T-cell (primary cell): ENCODE measurements at regions not wholly inside any gene's neighbourhood (a gene's known extent, or its start where the extent isn't known, plus 50 kb on each side); places are given as distances from the start of the nearest gene placed in this dataset.

Experiments used
- ATAC-seq, 4 experiments: fragments of 200-7000 bp in 3 of 4; fragments of 150-1000 bp in 1 of 4; cut with Tn5 transposase; replicated peaks in 1 of 4; 1 replicate in 3 of 4; 2 replicates in 1 of 4; pipeline ENCODE4 v1.10.0; 2021; ENCODE audit warnings: moderate library complexity in 3 of 4, mild to moderate bottlenecking in 2 of 4, moderate number of reproducible peaks in 1 of 4
- CTCF ChIA-PET, 2 donors: fragments of 300-600 bp; sonication (Branson Sonifier 250); formaldehyde crosslinking; loops; one replicate each; lab custom pipeline; 2022; ENCODE audit warnings: antibody characterized with exemption in 2 of 2; lab: Charles Lee
- POLR2A ChIA-PET, 2 donors: fragments of 300-600 bp; sonication (Branson Sonifier 250); formaldehyde crosslinking; loops; one replicate each; lab custom pipeline; 2022; ENCODE audit warnings: antibody characterized with exemption in 2 of 2; lab: Charles Lee
- DNase-seq, 35 experiments: peaks; one replicate each; pipeline versions ENCODE4 v3.0.0 to v3.0.0-alpha.2; 2013 to 2023
- H3K27ac ChIP-seq: one replicate; pipeline ENCODE4 v1.5.1; 2013; ENCODE audit warnings: low read length
- H3K27me3 ChIP-seq, 2 experiments: replicated peaks in 1 of 2; 1 replicate in 1 of 2; 2 replicates in 1 of 2; pipeline versions ENCODE4 v1.6.1 to v1.7.0; 2013; ENCODE audit warnings: low read length in 1 of 2, mixed read lengths in 1 of 2; ENCODE audit not compliant: control insufficient read depth in 2 of 2, insufficient read depth in 2 of 2; ENCODE audit errors: extremely low read depth in 1 of 2
- H3K36me3 ChIP-seq, 2 donors: 1 replicate in 1 of 2; 2 replicates in 1 of 2; pipeline versions ENCODE4 v1.6.1 to v1.7.0; 2013; ENCODE audit warnings: low read length in 1 of 2; ENCODE audit not compliant: control insufficient read depth in 2 of 2, insufficient read depth in 1 of 2; ENCODE audit errors: extremely low read depth in 1 of 2
- H3K4me1 ChIP-seq, 2 experiments: 1 replicate in 1 of 2; 2 replicates in 1 of 2; pipeline versions ENCODE4 v1.6.1 to v1.7.0; 2013; ENCODE audit warnings: low read length in 2 of 2, mixed read lengths in 1 of 2; ENCODE audit not compliant: insufficient read depth in 2 of 2, control insufficient read depth in 1 of 2; ENCODE audit errors: extremely low read depth in 1 of 2
- H3K4me3 ChIP-seq, 2 donors: 1 replicate in 1 of 2; 2 replicates in 1 of 2; pipeline versions ENCODE4 v1.5.1 to v1.7.0; 2013; ENCODE audit warnings: mild to moderate bottlenecking in 2 of 2, low read length in 1 of 2, moderate library complexity in 1 of 2; ENCODE audit not compliant: control insufficient read depth in 1 of 2; ENCODE audit errors: extremely low read depth in 1 of 2
- H3K9me3 ChIP-seq: 2 replicates; pipeline ENCODE4 v1.7.0; 2013
- H3K27ac Mint-ChIP-seq, 2 donors: one replicate each; pipeline ENCODE4 v1.8.0; 2020 to 2021; ENCODE audit warnings: mild to moderate bottlenecking in 2 of 2, mixed read lengths in 2 of 2
- H3K27me3 Mint-ChIP-seq, 2 donors: one replicate each; pipeline ENCODE4 v1.8.0; 2021 to 2022; ENCODE audit warnings: mixed read lengths in 2 of 2
- H3K36me3 Mint-ChIP-seq: one replicate; pipeline ENCODE4 v1.8.0; 2021; ENCODE audit warnings: mixed read lengths
- H3K4me1 Mint-ChIP-seq, 3 donors: one replicate each; pipeline ENCODE4 v1.8.0; 2020 to 2022; ENCODE audit warnings: mixed read lengths in 3 of 3, mild to moderate bottlenecking in 1 of 3
- H3K4me3 Mint-ChIP-seq, 3 donors: one replicate each; pipeline ENCODE4 v1.8.0; 2020 to 2022; ENCODE audit warnings: mild to moderate bottlenecking in 3 of 3, mixed read lengths in 3 of 3, moderate library complexity in 3 of 3
- H3K9me3 Mint-ChIP-seq, 3 donors: one replicate each; pipeline ENCODE4 v1.8.0; 2020 to 2022; ENCODE audit warnings: mixed read lengths in 3 of 3
- WGBS: methylation state at CpG from one replicate; pipeline ENCODE4 v1.1.5; 2013; ENCODE audit warnings: missing lambda C conversion rate; ENCODE audit not compliant: insufficient coverage; 5-methylcytosine and 5-hydroxymethylcytosine counted together

DNA sequence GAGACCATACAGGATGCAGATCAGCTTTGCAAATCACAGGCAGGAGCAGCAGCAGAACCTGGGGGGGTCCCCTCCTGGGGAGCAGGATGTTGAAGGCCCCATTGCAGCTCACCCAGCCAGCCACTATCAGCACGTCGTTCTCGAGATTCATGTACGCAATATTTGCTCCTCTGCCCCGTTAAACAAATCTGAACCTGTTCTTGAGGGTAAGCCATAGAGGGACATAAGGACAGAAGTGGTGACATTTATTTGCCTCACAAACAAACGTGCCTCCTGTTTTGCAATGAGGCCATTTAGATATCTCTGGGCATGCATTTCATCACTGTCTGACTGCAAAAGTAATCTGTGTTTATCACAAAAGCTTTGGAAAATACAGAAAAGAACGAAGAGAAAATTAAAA lies 87.3 kb upstream of the BAIAP2L1 start:
- CTCF ChIA-PET: no interaction called here
- Mint-ChIP-seq H3K27me3 (peaks cover 8 to 9% of the 10 kb centered on the region in 2 donors), H3K4me1 (no peaks in the 10 kb centered on the region), H3K36me3 (no peaks in the 10 kb centered on the region), H3K4me3 (no peak overlapping the region), H3K27ac (no peak overlapping the region), H3K9me3 (no peaks in the 10 kb centered on the region)
- Histone ChIP-seq H3K27ac (no peak overlapping the region), H3K36me3 (no peaks in the 10 kb centered on the region), H3K4me3 (no peak overlapping the region), H3K9me3 (no peaks in the 10 kb centered on the region), H3K27me3 (peaks cover 0 to 20% of the 10 kb centered on the region in 2 experiments), H3K4me1 (no peaks in the 10 kb centered on the region)
- DNase-seq: no peak
- WGBS: 13% methylated on average over 1 of the region's 7 CpGs
- ATAC-seq: no peak
- POLR2A ChIA-PET: no interaction called here

DNA sequence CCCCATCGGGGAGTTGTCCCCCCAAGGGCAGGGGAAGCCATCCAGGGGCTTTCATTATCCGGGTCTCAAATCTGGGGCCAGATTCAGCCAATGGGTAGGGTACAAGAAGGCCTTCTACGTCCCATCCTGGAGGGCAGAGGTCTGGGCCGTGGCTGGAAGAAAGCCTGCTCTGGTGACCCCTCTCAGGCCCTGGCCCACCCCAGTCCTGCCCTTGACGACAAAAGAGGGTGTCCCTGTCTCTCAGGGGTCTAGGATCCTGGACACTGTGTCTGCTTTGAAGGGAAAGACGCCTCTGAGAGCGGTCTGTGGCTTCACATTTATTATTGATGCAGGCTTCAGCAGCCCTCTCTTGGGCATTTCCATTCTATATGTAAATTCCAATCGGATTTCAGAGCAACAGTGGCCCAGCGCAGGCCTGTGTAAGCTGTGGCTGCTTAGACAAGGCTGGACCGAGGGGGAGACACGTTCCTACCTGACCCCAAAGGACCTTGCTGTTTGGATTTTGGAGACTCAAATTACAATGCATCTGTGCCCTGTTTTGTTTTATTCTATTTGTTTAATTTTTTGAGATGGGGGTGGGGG lies 83.2 kb upstream of the BAIAP2L1 start:
- Histone ChIP-seq H3K4me1 (no peaks in the 10 kb centered on the region), H3K9me3 (no peaks in the 10 kb centered on the region), H3K4me3 (no peak overlapping the region), H3K36me3 (no peaks in the 10 kb centered on the region), H3K27me3 (peaks cover 0 to 21% of the 10 kb centered on the region in 2 experiments), H3K27ac (no peak overlapping the region)
- 71% methylated on average over 10 of the region's 11 CpGs for WGBS
- ChIA-PET CTCF (no interaction called here), POLR2A (no interaction called here)
- Mint-ChIP-seq H3K36me3 (no peaks in the 10 kb centered on the region), H3K9me3 (no peaks in the 10 kb centered on the region), H3K27me3 (peaks cover 8 to 9% of the 10 kb centered on the region in 2 donors), H3K4me3 (no peak overlapping the region), H3K4me1 (no peaks in the 10 kb centered on the region), H3K27ac (no peak overlapping the region)
- DNase-seq (no peak), ATAC-seq (no peak)

DNA sequence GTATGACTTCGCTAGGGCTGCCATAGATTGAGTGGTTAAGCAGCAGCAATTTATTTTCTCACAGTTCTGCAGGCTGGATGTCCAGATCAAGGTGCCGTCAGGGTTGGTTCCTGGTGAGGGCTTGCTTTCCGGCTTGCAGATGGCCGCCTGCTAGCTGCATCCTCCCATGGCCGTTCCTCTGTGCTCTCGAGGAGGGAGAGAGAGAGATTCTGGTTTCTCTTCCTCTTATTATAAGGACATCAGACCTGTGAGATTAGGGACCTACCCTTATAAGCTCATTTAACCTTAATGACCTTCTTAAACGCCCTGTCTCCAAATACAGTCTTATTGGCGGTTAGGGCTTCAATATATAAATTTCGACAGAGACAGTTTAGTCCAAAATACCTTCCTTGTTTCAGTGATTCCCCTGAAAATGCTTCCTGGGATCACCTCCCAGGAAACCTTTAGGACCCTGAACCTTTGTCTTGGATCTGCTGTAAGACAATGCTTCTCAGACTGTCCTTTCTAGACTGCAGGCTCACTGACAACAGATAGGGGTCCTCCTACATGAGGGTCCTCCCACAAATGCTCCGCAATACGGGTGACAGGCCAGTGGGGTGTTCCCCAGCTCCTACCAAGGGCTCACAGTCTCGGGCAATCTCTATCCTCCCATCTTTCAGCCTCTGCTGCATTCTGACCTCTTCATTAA lies 82.5 kb upstream of the BAIAP2L1 start:
- POLR2A ChIA-PET: no interaction called here
- Mint-ChIP-seq H3K36me3 (no peaks in the 10 kb centered on the region), H3K4me3 (no peak overlapping the region), H3K27ac (no peak overlapping the region), H3K4me1 (no peaks in the 10 kb centered on the region), H3K27me3 (peaks cover 7 to 8% of the 10 kb centered on the region in 2 donors), H3K9me3 (no peaks in the 10 kb centered on the region)
- H3K27ac ChIP-seq: no peak overlapping the region
- DNase-seq (no peak), ATAC-seq (no peak)
- CTCF ChIA-PET: interaction anchor here in 1 of 2 donors (0.5 kb wide), 1 partner anchor 20 kb away, joined by 6 read pairs; no protein-coding TSS in a partner anchor
- H3K36me3 ChIP-seq: no peaks in the 10 kb centered on the region
- H3K4me1 ChIP-seq: no peaks in the 10 kb centered on the region
- WGBS: 68% methylated on average over 4 of the region's 12 CpGs
- H3K4me3 ChIP-seq: no peak overlapping the region
- H3K27me3 ChIP-seq: peaks cover 0 to 21% of the 10 kb centered on the region in 2 experiments
- H3K9me3 ChIP-seq: no peaks in the 10 kb centered on the region

DNA sequence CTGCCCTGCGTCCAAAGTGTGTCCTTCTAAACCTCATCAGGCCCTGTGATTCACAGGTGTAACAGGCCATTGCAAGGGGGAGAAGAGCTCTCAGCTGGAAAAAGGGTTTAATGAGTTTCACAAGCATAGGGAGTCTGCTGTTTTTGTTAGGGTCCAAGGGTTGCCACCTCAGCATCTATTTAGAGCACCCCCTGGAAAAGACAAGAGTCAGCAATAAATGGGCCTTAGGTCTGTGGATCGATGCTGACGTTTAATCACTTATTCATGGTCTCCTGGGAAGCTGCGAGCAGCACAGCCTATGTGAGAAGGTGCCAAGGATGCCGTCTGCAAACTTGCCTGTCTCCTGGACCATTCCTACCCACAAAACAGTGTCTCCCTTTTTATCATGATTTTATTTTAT lies 78.4 kb upstream of the BAIAP2L1 start:
- no peak for ATAC-seq
- Histone ChIP-seq H3K4me3 (no peak overlapping the region), H3K36me3 (no peaks in the 10 kb centered on the region), H3K27ac (no peak overlapping the region), H3K9me3 (no peaks in the 10 kb centered on the region), H3K4me1 (no peaks in the 10 kb centered on the region), H3K27me3 (peaks cover 0 to 15% of the 10 kb centered on the region in 2 experiments)
- POLR2A ChIA-PET: no interaction called here
- DNase-seq: no peak
- Mint-ChIP-seq H3K27ac (no peak overlapping the region), H3K4me3 (no peak overlapping the region), H3K36me3 (no peaks in the 10 kb centered on the region), H3K4me1 (no peaks in the 10 kb centered on the region), H3K9me3 (no peaks in the 10 kb centered on the region), H3K27me3 (peaks cover 3 to 12% of the 10 kb centered on the region in 2 donors)
- WGBS: 93% methylated on average over 2 of the region's 5 CpGs
- CTCF ChIA-PET: no interaction called here

DNA sequence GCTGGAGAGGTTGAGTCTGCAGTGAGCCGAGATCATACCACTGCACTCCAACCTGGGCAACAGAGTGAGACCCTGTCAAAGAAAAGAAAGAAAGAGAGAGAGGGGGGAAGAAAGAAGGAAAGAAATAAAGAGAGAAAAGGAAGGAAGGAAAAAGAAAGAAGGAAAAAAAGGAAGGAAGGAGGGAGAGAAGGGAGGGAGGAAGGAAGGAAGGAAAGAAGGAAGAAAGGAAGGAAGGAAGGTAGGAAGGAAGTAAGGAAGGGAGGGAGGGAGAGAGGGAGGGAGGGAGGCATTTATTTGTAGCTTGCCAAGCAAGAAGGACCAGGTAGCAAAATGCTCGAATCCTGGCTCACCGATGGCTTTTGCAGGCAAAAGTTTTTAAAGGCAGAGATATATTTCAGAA lies 74.5 kb upstream of the BAIAP2L1 start:
- Mint-ChIP-seq H3K4me3 (no peak overlapping the region), H3K9me3 (no peaks in the 10 kb centered on the region), H3K27me3 (peaks cover 26 to 27% of the 10 kb centered on the region in 2 donors), H3K4me1 (peaks cover 5 to 9% (median 5%) of the 10 kb centered on the region in 3 donors), H3K27ac (no peak overlapping the region), H3K36me3 (no peaks in the 10 kb centered on the region)
- DNase-seq: no peak
- POLR2A ChIA-PET: no interaction called here
- Histone ChIP-seq H3K36me3 (no peaks in the 10 kb centered on the region), H3K4me1 (peaks cover 0 to 7% of the 10 kb centered on the region in 2 experiments), H3K4me3 (no peak overlapping the region), H3K27ac (no peak overlapping the region), H3K27me3 (peaks cover 0 to 29% of the 10 kb centered on the region in 2 experiments), H3K9me3 (no peaks in the 10 kb centered on the region)
- WGBS: 82% methylated on average over 2 of the region's 3 CpGs
- ATAC-seq: no peak
- CTCF ChIA-PET: interaction anchor here in 1 of 2 donors (0.5 kb wide), 1 partner anchor 344 kb away, joined by 4 read pairs; no protein-coding TSS in a partner anchor

DNA sequence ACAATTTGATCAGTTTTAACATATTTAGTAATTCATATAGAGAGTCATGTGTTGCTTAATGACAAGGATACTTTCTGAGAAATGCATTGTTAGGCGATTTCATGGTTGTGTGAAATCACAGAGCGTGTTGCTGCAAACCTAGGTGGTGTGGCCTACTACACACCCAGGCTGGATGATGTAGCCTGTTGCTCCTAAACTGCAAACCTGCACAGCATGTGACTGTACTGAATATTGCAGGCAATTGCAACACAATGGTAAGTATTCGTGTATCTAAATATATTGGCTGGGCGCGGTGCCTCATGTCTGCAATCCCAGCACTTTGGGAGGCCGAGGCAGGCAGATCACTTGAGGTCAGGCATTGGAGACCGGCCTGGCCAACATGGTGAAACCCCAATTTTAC lies 73.7 kb upstream of the BAIAP2L1 start:
- H3K36me3 Mint-ChIP-seq: no peaks in the 10 kb centered on the region
- Histone ChIP-seq H3K9me3 (no peaks in the 10 kb centered on the region), H3K27me3 (peaks cover 0 to 36% of the 10 kb centered on the region in 2 experiments), H3K36me3 (no peaks in the 10 kb centered on the region), H3K27ac (no peak overlapping the region), H3K4me3 (no peak overlapping the region), H3K4me1 (peaks cover 0 to 9% of the 10 kb centered on the region in 2 experiments)
- POLR2A ChIA-PET: no interaction called here
- H3K4me3 Mint-ChIP-seq: no peak overlapping the region
- ATAC-seq (no peak), DNase-seq (no peak)
- no peak overlapping the region for H3K27ac Mint-ChIP-seq
- no peaks in the 10 kb centered on the region for H3K9me3 Mint-ChIP-seq
- CTCF ChIA-PET: no interaction called here
- H3K4me1 Mint-ChIP-seq: peaks cover 5 to 9% (median 5%) of the 10 kb centered on the region in 3 donors
- H3K27me3 Mint-ChIP-seq: peaks cover 26 to 35% of the 10 kb centered on the region in 2 donors
- 89% methylated on average over 5 of the region's 7 CpGs for WGBS
